Panc1 (cell line): ENCODE measurements at regions not wholly inside any gene's neighbourhood (a gene's known extent, or its start where the extent isn't known, plus 50 kb on each side); places are given as distances from the start of the nearest gene placed in this dataset.

ENCODE experiments used
- CTCF ChIP-seq: fragments of 450-650 bp; IDR thresholded peaks from 2 replicates; pipeline ENCODE4 v1.5.1; 2017; ENCODE audit warnings: mild to moderate bottlenecking
- POLR2AphosphoS5 ChIP-seq: IDR thresholded peaks from 2 replicates; pipeline ENCODE4 v1.6.1; 2012; ENCODE audit warnings: mild to moderate bottlenecking, low read depth, low read length, moderate library complexity

GRCh38 chr1:219717536-219717935 is 104.6 kb upstream of the ZC3H11B start:
- TF ChIP-seq CTCF = no peak
- no peak for TF ChIP-seq POLR2AphosphoS5
